HL-60 (cell line): ENCODE measurements at regions not wholly inside any gene's neighbourhood (a gene's known extent, or its start where the extent isn't known, plus 50 kb on each side); places are given as distances from the start of the nearest gene placed in this dataset.

Experiments used
- DNase-seq, 2 experiments: peaks; one replicate each; pipeline ENCODE4 v3.0.0-alpha.2; 2010 to 2020; ENCODE audit warnings: low read depth in 1 of 2, low spot score in 1 of 2
- H3K27ac ChIP-seq: fragments of 250-450 bp; sonication (Bioruptor Pico); replicated peaks from 2 replicates; pipeline ENCODE4 v1.5.1; 2020; ENCODE audit warnings: mild to moderate bottlenecking, moderate library complexity
- H3K27me3 ChIP-seq: fragments of 250-450 bp; sonication (Bioruptor Pico); 2 replicates; pipeline ENCODE4 v1.5.1; 2021; ENCODE audit warnings: mild to moderate bottlenecking, moderate library complexity; ENCODE audit not compliant: insufficient read depth, poor library complexity, severe bottlenecking
- H3K4me3 ChIP-seq: replicated peaks from 2 replicates; pipeline ENCODE4 v1.5.1; 2011; ENCODE audit warnings: mild to moderate bottlenecking, control low read depth, low read length; ENCODE audit not compliant: insufficient read depth
- GABPA ChIP-seq: IDR thresholded peaks from 2 replicates; pipeline ENCODE4 v1.6.1; 2012; ENCODE audit warnings: low read depth
- POLR2AphosphoS5 ChIP-seq: IDR thresholded peaks from 2 replicates; pipeline ENCODE4 v1.6.1; 2012; ENCODE audit warnings: low read depth
- SPI1 ChIP-seq: IDR thresholded peaks from 2 replicates; pipeline ENCODE4 v1.6.1; 2012; ENCODE audit warnings: low read depth, mild to moderate bottlenecking, borderline replicate concordance
- TF ChIP-seq, protein P1 (sequence below): IDR thresholded peaks from 2 replicates; pipeline ENCODE4 v1.6.1; 2012; ENCODE audit warnings: low read depth; ENCODE audit not compliant: insufficient replicate concordance
- TF ChIP-seq, protein P2 (sequence below): IDR thresholded peaks from one replicate; pipeline ENCODE4 v1.5.1; 2011; ENCODE audit warnings: low read length, control low read depth, inconsistent platforms; ENCODE audit not compliant: insufficient read depth

DNA sequence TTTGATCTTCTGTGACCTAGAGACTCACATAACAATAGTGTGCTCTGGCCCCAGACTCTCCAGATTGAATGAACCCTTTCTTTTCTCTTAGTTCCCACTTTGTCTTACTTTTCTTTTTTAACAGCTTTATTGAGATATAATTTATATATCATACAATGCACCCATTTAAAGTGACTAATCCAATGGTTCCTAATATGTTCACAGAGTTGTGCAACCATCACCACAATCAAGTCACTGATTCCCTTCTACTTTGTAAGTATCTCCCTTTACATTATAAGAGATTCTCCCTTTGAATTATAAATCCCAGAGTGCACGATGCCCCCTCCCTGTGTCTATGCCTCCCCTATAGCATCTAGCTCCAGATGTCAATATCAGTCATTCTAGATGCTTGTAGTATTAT, 172.4 kb downstream of the HINT1 start:
- TF ChIP-seq, protein P1, sequence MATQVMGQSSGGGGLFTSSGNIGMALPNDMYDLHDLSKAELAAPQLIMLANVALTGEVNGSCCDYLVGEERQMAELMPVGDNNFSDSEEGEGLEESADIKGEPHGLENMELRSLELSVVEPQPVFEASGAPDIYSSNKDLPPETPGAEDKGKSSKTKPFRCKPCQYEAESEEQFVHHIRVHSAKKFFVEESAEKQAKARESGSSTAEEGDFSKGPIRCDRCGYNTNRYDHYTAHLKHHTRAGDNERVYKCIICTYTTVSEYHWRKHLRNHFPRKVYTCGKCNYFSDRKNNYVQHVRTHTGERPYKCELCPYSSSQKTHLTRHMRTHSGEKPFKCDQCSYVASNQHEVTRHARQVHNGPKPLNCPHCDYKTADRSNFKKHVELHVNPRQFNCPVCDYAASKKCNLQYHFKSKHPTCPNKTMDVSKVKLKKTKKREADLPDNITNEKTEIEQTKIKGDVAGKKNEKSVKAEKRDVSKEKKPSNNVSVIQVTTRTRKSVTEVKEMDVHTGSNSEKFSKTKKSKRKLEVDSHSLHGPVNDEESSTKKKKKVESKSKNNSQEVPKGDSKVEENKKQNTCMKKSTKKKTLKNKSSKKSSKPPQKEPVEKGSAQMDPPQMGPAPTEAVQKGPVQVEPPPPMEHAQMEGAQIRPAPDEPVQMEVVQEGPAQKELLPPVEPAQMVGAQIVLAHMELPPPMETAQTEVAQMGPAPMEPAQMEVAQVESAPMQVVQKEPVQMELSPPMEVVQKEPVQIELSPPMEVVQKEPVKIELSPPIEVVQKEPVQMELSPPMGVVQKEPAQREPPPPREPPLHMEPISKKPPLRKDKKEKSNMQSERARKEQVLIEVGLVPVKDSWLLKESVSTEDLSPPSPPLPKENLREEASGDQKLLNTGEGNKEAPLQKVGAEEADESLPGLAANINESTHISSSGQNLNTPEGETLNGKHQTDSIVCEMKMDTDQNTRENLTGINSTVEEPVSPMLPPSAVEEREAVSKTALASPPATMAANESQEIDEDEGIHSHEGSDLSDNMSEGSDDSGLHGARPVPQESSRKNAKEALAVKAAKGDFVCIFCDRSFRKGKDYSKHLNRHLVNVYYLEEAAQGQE: no peak
- TF ChIP-seq, protein P2, sequence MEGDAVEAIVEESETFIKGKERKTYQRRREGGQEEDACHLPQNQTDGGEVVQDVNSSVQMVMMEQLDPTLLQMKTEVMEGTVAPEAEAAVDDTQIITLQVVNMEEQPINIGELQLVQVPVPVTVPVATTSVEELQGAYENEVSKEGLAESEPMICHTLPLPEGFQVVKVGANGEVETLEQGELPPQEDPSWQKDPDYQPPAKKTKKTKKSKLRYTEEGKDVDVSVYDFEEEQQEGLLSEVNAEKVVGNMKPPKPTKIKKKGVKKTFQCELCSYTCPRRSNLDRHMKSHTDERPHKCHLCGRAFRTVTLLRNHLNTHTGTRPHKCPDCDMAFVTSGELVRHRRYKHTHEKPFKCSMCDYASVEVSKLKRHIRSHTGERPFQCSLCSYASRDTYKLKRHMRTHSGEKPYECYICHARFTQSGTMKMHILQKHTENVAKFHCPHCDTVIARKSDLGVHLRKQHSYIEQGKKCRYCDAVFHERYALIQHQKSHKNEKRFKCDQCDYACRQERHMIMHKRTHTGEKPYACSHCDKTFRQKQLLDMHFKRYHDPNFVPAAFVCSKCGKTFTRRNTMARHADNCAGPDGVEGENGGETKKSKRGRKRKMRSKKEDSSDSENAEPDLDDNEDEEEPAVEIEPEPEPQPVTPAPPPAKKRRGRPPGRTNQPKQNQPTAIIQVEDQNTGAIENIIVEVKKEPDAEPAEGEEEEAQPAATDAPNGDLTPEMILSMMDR: no peak
- no peak for TF ChIP-seq SPI1
- no peak for TF ChIP-seq GABPA
- no peak for TF ChIP-seq POLR2AphosphoS5
- H3K4me3 ChIP-seq: no peak overlapping the region
- DNase-seq: no peak
- no peak overlapping the region for H3K27ac ChIP-seq
- H3K27me3 ChIP-seq: no peaks in the 10 kb centered on the region

DNA sequence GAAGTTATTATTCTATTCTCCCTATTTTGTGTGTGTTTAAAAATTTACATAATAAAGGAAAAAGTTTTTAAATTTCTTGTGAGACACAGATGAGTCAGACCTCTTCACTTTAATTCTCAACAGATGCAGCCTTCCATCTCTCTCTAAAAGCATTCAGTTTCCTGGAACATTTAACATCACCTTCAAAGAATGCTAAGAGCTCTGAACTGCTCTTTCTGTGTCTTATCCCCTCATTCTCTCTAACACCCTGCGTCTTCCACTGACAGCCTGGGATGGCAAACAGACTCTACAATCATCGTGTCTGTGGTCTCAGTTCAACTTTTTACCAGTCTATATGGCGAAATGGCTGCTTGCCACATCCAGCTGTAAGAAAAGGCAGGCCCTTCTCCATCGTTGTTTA, 173.0 kb downstream of the HINT1 start:
- H3K4me3 ChIP-seq: no peak overlapping the region
- DNase-seq: no peak
- H3K27me3 ChIP-seq: no peaks in the 10 kb centered on the region
- no peak overlapping the region for H3K27ac ChIP-seq
- TF ChIP-seq POLR2AphosphoS5 (no peak), SPI1 (no peak)
- TF ChIP-seq, protein P1: no peak
- TF ChIP-seq, protein P2: no peak

DNA sequence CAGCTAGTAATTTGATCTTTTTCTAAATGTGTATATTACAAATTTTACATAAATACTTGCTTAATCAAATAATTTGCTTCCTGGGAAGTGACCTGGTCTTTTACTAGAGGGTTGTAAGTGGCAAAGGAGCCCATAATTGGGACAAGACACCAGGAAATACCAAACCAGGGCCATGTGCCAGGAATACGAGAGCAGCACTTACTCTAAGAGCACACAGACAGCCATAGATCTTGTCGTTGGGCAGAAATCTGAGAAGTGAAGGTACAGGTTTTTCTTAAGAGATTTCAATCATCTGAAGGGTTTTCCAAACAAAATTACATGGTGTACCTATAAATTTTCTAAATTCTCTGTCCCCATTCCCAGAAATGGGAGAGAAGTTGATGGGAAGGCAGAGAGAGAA, 179.3 kb downstream of the HINT1 start:
- no peak for DNase-seq
- H3K27ac ChIP-seq: no peak overlapping the region
- no peaks in the 10 kb centered on the region for H3K27me3 ChIP-seq
- no peak overlapping the region for H3K4me3 ChIP-seq
- no peak for TF ChIP-seq POLR2AphosphoS5
- no peak for TF ChIP-seq SPI1
- TF ChIP-seq, protein P2: no peak
- TF ChIP-seq, protein P1: no peak
- no peak for TF ChIP-seq GABPA
